Kidney epithelial cell (primary cell): ENCODE measurements at regions not wholly inside any gene's neighbourhood (a gene's known extent, or its start where the extent isn't known, plus 50 kb on each side); places are given as distances from the start of the nearest gene placed in this dataset.

Experiments
- DNase-seq: peaks from one replicate; pipeline ENCODE4 v3.0.0-alpha.2; 2010; ENCODE audit warnings: low read depth
- H3K27me3 ChIP-seq: 2 replicates; pipeline ENCODE4 v1.6.0; 2011; ENCODE audit warnings: low read length; ENCODE audit not compliant: control insufficient read depth, insufficient read depth
- H3K36me3 ChIP-seq: 2 replicates; pipeline ENCODE4 v1.5.1; 2011; ENCODE audit warnings: low read length; ENCODE audit not compliant: control insufficient read depth, insufficient read depth
- H3K4me3 ChIP-seq: 2 replicates; pipeline ENCODE4 v1.5.1; 2011; ENCODE audit warnings: low read depth, mild to moderate bottlenecking, control low read depth, low read length
- CTCF ChIP-seq: IDR thresholded peaks from 2 replicates; pipeline ENCODE4 v1.5.1; 2011; ENCODE audit warnings: mild to moderate bottlenecking, moderate library complexity, low read length, control low read depth, inconsistent platforms; ENCODE audit not compliant: insufficient read depth, poor library complexity, severe bottlenecking

GRCh38 chr16:9406038-9406712 lies 314.7 kb downstream of the HAPSTR1 start:
- DNase-seq: no peak
- Histone ChIP-seq H3K27me3 (no peaks in the 10 kb centered on the region), H3K36me3 (no peaks in the 10 kb centered on the region), H3K4me3 (no peak overlapping the region)
- TF ChIP-seq CTCF: no peak

- Histone ChIP-seq H3K27me3 (no peaks in the 10 kb centered on the region), H3K4me3 (no peak overlapping the region), H3K36me3 (no peaks in the 10 kb centered on the region)
- TF ChIP-seq CTCF: no peak
- no peak for DNase-seq
Observed at GRCh38 chr16:9407206-9407758, 315.8 kb downstream of the HAPSTR1 start.

- DNase-seq: no peak
- no peaks in the 10 kb centered on the region for H3K27me3 ChIP-seq
- no peak for TF ChIP-seq CTCF
- H3K4me3 ChIP-seq: no peak overlapping the region
- H3K36me3 ChIP-seq: no peaks in the 10 kb centered on the region
Observed at GRCh38 chr16:9408297-9408878, 316.9 kb downstream of the HAPSTR1 start.

GRCh38 chr16:9409560-9410493 lies 318.4 kb downstream of the HAPSTR1 start:
- no peak for TF ChIP-seq CTCF
- no peak for DNase-seq
- Histone ChIP-seq H3K36me3 (no peaks in the 10 kb centered on the region), H3K27me3 (no peaks in the 10 kb centered on the region), H3K4me3 (no peak overlapping the region)

GRCh38 chr16:9411426-9411825 lies 320.0 kb downstream of the HAPSTR1 start:
- Histone ChIP-seq H3K4me3 (no peak overlapping the region), H3K27me3 (no peaks in the 10 kb centered on the region), H3K36me3 (no peaks in the 10 kb centered on the region)
- no peak for DNase-seq
- TF ChIP-seq CTCF: no peak
